Esophagus squamous epithelium (tissue), 5 donors: ENCODE measurements at regions not wholly inside any gene's neighbourhood (a gene's known extent, or its start where the extent isn't known, plus 50 kb on each side); places are given as distances from the start of the nearest gene placed in this dataset.
"Not testable (repeated sequence)": the region's sequence is repeated elsewhere in the genome, so short reads cannot be mapped to it uniquely, and the experiment has no call there.

Experiments
- DNase-seq: peaks from one replicate; lab custom pipeline; 2025; lab: John Stamatoyannopoulos, UW
- H3K27ac ChIP-seq, 4 donors: fragments of 200-600 bp; sonication (generic); one replicate each; pipeline ENCODE4 v1.5.1; 2016 to 2019; ENCODE audit warnings: mild to moderate bottlenecking in 1 of 4
- H3K27me3 ChIP-seq, 4 donors: fragments of 200-600 bp; sonication (generic); 1 replicate in 3 of 4; 2 replicates in 1 of 4; pipeline versions ENCODE4 v1.5.1 to v1.6.0; 2017 to 2021; ENCODE audit warnings: antibody characterized with exemption in 1 of 4
- H3K36me3 ChIP-seq, 3 donors: fragments of 200-600 bp; sonication (generic); one replicate each; pipeline ENCODE4 v1.5.1; 2016 to 2019
- H3K4me1 ChIP-seq, 3 donors: fragments of 200-600 bp; sonication (generic); one replicate each; pipeline ENCODE4 v1.5.1; 2017 to 2019
- H3K4me3 ChIP-seq, 4 donors: fragments of 200-600 bp; sonication (generic); 1 replicate in 3 of 4; 2 replicates in 1 of 4; pipeline ENCODE4 v1.5.1; 2016 to 2019; ENCODE audit warnings: mild to moderate bottlenecking in 2 of 4, moderate library complexity in 1 of 4
- H3K9me3 ChIP-seq, 3 donors: fragments of 200-600 bp; sonication (generic); one replicate each; pipeline ENCODE4 v1.5.1; 2016 to 2019
- CTCF ChIP-seq, 6 experiments: fragments of 450-650 bp in 4 of 6; fragments of 200-600 bp in 2 of 6; sonication (generic) in 2 of 6; IDR thresholded peaks; one replicate each; pipeline ENCODE4 v1.5.1; 2016 to 2019; ENCODE audit warnings: antibody characterized with exemption in 6 of 6, mild to moderate bottlenecking in 4 of 6, moderate library complexity in 4 of 6
- POLR2A ChIP-seq, 4 donors: fragments of 450-650 bp; IDR thresholded peaks; one replicate each; pipeline ENCODE4 v1.6.1; 2017; ENCODE audit warnings: antibody characterized with exemption in 4 of 4, mild to moderate bottlenecking in 4 of 4, moderate library complexity in 3 of 4
- WGBS, 2 donors: methylation state at CpG; one replicate each; pipeline ENCODE4 v1.1.5; 2018; 5-methylcytosine and 5-hydroxymethylcytosine counted together
- intact Hi-C: fragments of 100-400 bp; cut with DNase I; formaldehyde crosslinking; loops from one replicate; pipeline ENCODE4 v1.15.0; 2022
- donor health status: DM: yes; HTN: yes; CAD: no.

- no peak for DNase-seq
- no peak for TF ChIP-seq CTCF (IDR thresholded peaks at IDR 0.05)
- TF ChIP-seq POLR2A (IDR thresholded peaks at IDR 0.05), result no peak
- WGBS, 2 donors, result 63 to 67% methylated on average over 2 of the region's 2 CpGs
- H3K27me3 ChIP-seq, result no peaks in the 10 kb centered on the region
- no peak overlapping the region for H3K27ac ChIP-seq
- H3K4me1 ChIP-seq, result no peaks in the 10 kb centered on the region
- intact Hi-C loops, result no loop called here
- no peaks in the 10 kb centered on the region for H3K9me3 ChIP-seq
- H3K36me3 ChIP-seq, result no peaks in the 10 kb centered on the region
- H3K4me3 ChIP-seq, result no peak overlapping the region
Measured at GRCh38 chr13:104944176-104944575, 1591.3 kb downstream of the EFNB2 start.

- Histone ChIP-seq H3K9me3 (no peaks in the 10 kb centered on the region), H3K36me3 (no peaks in the 10 kb centered on the region), H3K4me1 (no peaks in the 10 kb centered on the region), H3K27me3 (no peaks in the 10 kb centered on the region), H3K27ac (no peak overlapping the region), H3K4me3 (no peak overlapping the region)
- no peak for DNase-seq
- intact Hi-C loops, result no loop called here
- no peak for TF ChIP-seq POLR2A (IDR thresholded peaks at IDR 0.05)
- no peak for TF ChIP-seq CTCF (IDR thresholded peaks at IDR 0.05)
- WGBS, 2 donors, result 67 to 70% methylated on average over 3 of the region's 3 CpGs
Measured at GRCh38 chr13:104943331-104943730, 1592.1 kb downstream of the EFNB2 start.

GRCh38 chr13:104937881-104938280 lies 1597.6 kb downstream of the EFNB2 start:
- DNase-seq, result no peak
- TF ChIP-seq CTCF (IDR thresholded peaks at IDR 0.05), result no peak
- H3K4me1 ChIP-seq, result no peaks in the 10 kb centered on the region
- H3K27ac ChIP-seq, result no peak overlapping the region
- intact Hi-C loops, result no loop called here
- H3K4me3 ChIP-seq, result no peak overlapping the region
- H3K36me3 ChIP-seq, result no peaks in the 10 kb centered on the region
- WGBS, 2 donors, result 70 to 80% methylated on average over 7 of the region's 7 CpGs
- H3K9me3 ChIP-seq, result no peaks in the 10 kb centered on the region
- H3K27me3 ChIP-seq, result no peaks in the 10 kb centered on the region

- TF ChIP-seq CTCF (IDR thresholded peaks at IDR 0.05), result no peak
- TF ChIP-seq POLR2A (IDR thresholded peaks at IDR 0.05), result no peak
- WGBS, 2 donors, result 46 to 49% methylated on average over 2 of the region's 2 CpGs
- Histone ChIP-seq H3K4me3 (no peak overlapping the region), H3K4me1 (no peaks in the 10 kb centered on the region), H3K27me3 (no peaks in the 10 kb centered on the region), H3K36me3 (no peaks in the 10 kb centered on the region), H3K27ac (no peak overlapping the region), H3K9me3 (no peaks in the 10 kb centered on the region)
- no peak for DNase-seq
- intact Hi-C loops, result no loop called here
Measured at GRCh38 chr13:104936304-104936703, 1599.2 kb downstream of the EFNB2 start.

- H3K27me3 ChIP-seq, H3K27ac ChIP-seq, DNase-seq, H3K4me3 ChIP-seq, H3K4me1 ChIP-seq, H3K36me3 ChIP-seq, H3K9me3 ChIP-seq, intact Hi-C loops: not testable (repeated sequence)
- WGBS, 2 donors, result 88% methylated on average over 1 of the region's 1 CpG; no CpG with 5 or more reads in 1 of the 2 donors
Measured at GRCh38 chr13:104920513-104920912, 1614.9 kb downstream of the EFNB2 start.

- Histone ChIP-seq H3K4me3 (no peak overlapping the region), H3K4me1 (no peaks in the 10 kb centered on the region), H3K36me3 (no peaks in the 10 kb centered on the region), H3K27ac (no peak overlapping the region), H3K27me3 (no peaks in the 10 kb centered on the region), H3K9me3 (no peaks in the 10 kb centered on the region)
- intact Hi-C loops, result no loop called here
- TF ChIP-seq POLR2A (IDR thresholded peaks at IDR 0.05) (no peak), CTCF (IDR thresholded peaks at IDR 0.05) (no peak)
- DNase-seq, result no peak
- WGBS, 2 donors, result 88 to 100% methylated on average over 1 to 4 of the region's 4 CpGs
Measured at GRCh38 chr13:104920091-104920490, 1615.4 kb downstream of the EFNB2 start.
